CD14-positive monocyte (primary cell): ENCODE measurements at regions not wholly inside any gene's neighbourhood (a gene's known extent, or its start where the extent isn't known, plus 50 kb on each side); places are given as distances from the start of the nearest gene placed in this dataset.

Source experiments
- DNase-seq, 3 donors: peaks; one replicate each; pipeline ENCODE4 v3.0.0-alpha.2; 2011 to 2022
- H2AFZ ChIP-seq: 2 replicates; pipeline ENCODE4 v1.6.0; 2012; ENCODE audit warnings: mild to moderate bottlenecking, low read depth, low read length, inconsistent platforms; ENCODE audit not compliant: insufficient read depth, poor library complexity, severe bottlenecking
- H3K27ac ChIP-seq, 2 donors: 1 replicate in 1 of 2; 2 replicates in 1 of 2; pipeline ENCODE4 v1.5.1; 2012 to 2013; ENCODE audit warnings: low read length in 2 of 2, control low read depth in 1 of 2, inconsistent platforms in 1 of 2, low read depth in 1 of 2, mild to moderate bottlenecking in 1 of 2
- H3K27me3 ChIP-seq, 2 donors: one replicate each; pipeline versions ENCODE4 v1.6.0 to v1.6.1; 2011 to 2013; ENCODE audit warnings: low read length in 2 of 2; ENCODE audit not compliant: control insufficient read depth in 2 of 2, insufficient read depth in 2 of 2
- H3K36me3 ChIP-seq, 2 donors: replicated peaks in 1 of 2; 1 replicate in 1 of 2; 2 replicates in 1 of 2; pipeline versions ENCODE4 v1.5.1 to v1.6.1; 2012 to 2013; ENCODE audit warnings: low read length in 2 of 2, control low read depth in 1 of 2, inconsistent platforms in 1 of 2, mild to moderate bottlenecking in 1 of 2; ENCODE audit not compliant: insufficient read depth in 2 of 2, control insufficient read depth in 1 of 2
- H3K4me1 ChIP-seq, 2 donors: 1 replicate in 1 of 2; 2 replicates in 1 of 2; pipeline versions ENCODE4 v1.5.1 to v1.6.1; 2012 to 2013; ENCODE audit warnings: low read length in 2 of 2, control low read depth in 1 of 2, inconsistent platforms in 1 of 2, mild to moderate bottlenecking in 1 of 2, moderate library complexity in 1 of 2; ENCODE audit not compliant: insufficient read depth in 2 of 2, control insufficient read depth in 1 of 2
- H3K4me2 ChIP-seq: replicated peaks from 2 replicates; pipeline ENCODE3; 2012; ENCODE audit warnings: low read length, moderate library complexity, mild to moderate bottlenecking; ENCODE audit not compliant: poor library complexity, severe bottlenecking; ENCODE audit errors: extremely low read depth
- H3K4me3 ChIP-seq, 3 experiments: fragments of 200-600 bp in 1 of 3; sonication (generic) in 1 of 3; replicated peaks in 1 of 3; 1 replicate in 2 of 3; 2 replicates in 1 of 3; pipeline ENCODE4 v1.5.1; 2011 to 2013; ENCODE audit warnings: low read length in 3 of 3, mild to moderate bottlenecking in 3 of 3, control low read depth in 2 of 3, low read depth in 2 of 3, inconsistent platforms in 1 of 3, moderate library complexity in 1 of 3
- H3K79me2 ChIP-seq: 2 replicates; pipeline ENCODE4 v1.6.0; 2012; ENCODE audit warnings: mild to moderate bottlenecking, control low read depth, inconsistent platforms, low read length, moderate library complexity; ENCODE audit not compliant: insufficient read depth
- H3K9ac ChIP-seq: 2 replicates; pipeline ENCODE4 v1.6.0; 2017; ENCODE audit warnings: low read length, mild to moderate bottlenecking; ENCODE audit not compliant: insufficient read depth, poor library complexity, severe bottlenecking
- H3K9me3 ChIP-seq, 2 donors: replicated peaks in 1 of 2; 1 replicate in 1 of 2; 2 replicates in 1 of 2; pipeline versions ENCODE4 v1.5.1 to v1.6.1; 2012 to 2013; ENCODE audit warnings: low read length in 2 of 2, control low read depth in 1 of 2; ENCODE audit not compliant: control insufficient read depth in 1 of 2, insufficient read depth in 1 of 2
- H4K20me1 ChIP-seq: 2 replicates; pipeline ENCODE4 v1.6.0; 2012; ENCODE audit warnings: mild to moderate bottlenecking, low read length, control low read depth, moderate library complexity; ENCODE audit not compliant: insufficient read depth
- H3K27ac Mint-ChIP-seq, 7 donors: one replicate each; pipeline ENCODE4 v1.8.0; 2020; ENCODE audit warnings: mild to moderate bottlenecking in 7 of 7, mixed read lengths in 7 of 7, moderate library complexity in 6 of 7, inconsistent platforms in 2 of 7
- H3K27me3 Mint-ChIP-seq, 3 donors: one replicate each; pipeline ENCODE4 v1.8.0; 2021 to 2022; ENCODE audit warnings: low read depth in 3 of 3, mild to moderate bottlenecking in 3 of 3, mixed read lengths in 3 of 3, moderate library complexity in 3 of 3, inconsistent platforms in 1 of 3
- H3K36me3 Mint-ChIP-seq, 2 donors: one replicate each; pipeline ENCODE4 v1.8.0; 2020; ENCODE audit warnings: mixed read lengths in 2 of 2, inconsistent platforms in 1 of 2, mild to moderate bottlenecking in 1 of 2
- H3K4me1 Mint-ChIP-seq: one replicate; pipeline ENCODE4 v1.8.0; 2020; ENCODE audit warnings: mild to moderate bottlenecking, mixed read lengths
- H3K4me3 Mint-ChIP-seq, 2 donors: one replicate each; pipeline ENCODE4 v1.8.0; 2020; ENCODE audit warnings: mild to moderate bottlenecking in 2 of 2, mixed read lengths in 2 of 2, moderate library complexity in 1 of 2
- H3K9me3 Mint-ChIP-seq, 7 donors: one replicate each; pipeline ENCODE4 v1.8.0; 2020 to 2022; ENCODE audit warnings: mixed read lengths in 7 of 7, mild to moderate bottlenecking in 6 of 7, moderate library complexity in 6 of 7, inconsistent platforms in 2 of 7
- WGBS: methylation state at CpG from one replicate; pipeline ENCODE4 v1.1.5; 2013; ENCODE audit warnings: missing lambda C conversion rate; ENCODE audit not compliant: insufficient coverage; 5-methylcytosine and 5-hydroxymethylcytosine counted together
- intact Hi-C, 2 donors: fragments of 100-400 bp; cut with micrococcal nuclease; formaldehyde crosslinking; loops; one replicate each; pipeline versions ENCODE4 v1.15.0 to v1.15.1; 2023
- TF ChIP-seq, protein P1 (sequence below): fragments of 200-600 bp; IDR thresholded peaks from one replicate; pipeline ENCODE4 v1.8.0; 2022; ENCODE audit warnings: antibody characterized with exemption, mild to moderate bottlenecking

DNA sequence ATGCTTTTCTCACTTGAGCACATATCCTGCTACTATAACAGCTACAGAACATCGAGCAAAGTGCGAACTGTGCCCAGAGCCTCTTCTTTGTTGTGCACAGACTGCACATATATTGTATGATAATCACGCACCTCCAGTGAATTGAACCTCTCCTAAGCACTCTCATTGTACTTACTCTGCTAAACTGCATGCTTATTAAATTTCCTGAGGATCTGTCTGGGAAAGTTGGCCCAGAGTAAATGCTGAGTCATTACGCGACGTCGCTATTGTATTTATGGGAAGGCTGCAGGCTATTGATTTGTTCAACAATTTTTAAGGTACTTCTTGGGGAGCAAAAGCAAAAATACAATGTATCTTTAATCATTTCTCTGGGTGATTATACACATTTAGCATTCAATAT is 399.6 kb upstream of the DSEL start:
- Histone ChIP-seq H2AFZ (no peak overlapping the region), H3K4me1 (no peaks in the 10 kb centered on the region), H3K9ac (no peak overlapping the region), H4K20me1 (no peaks in the 10 kb centered on the region), H3K27ac (no peak overlapping the region), H3K9me3 (no peaks in the 10 kb centered on the region), H3K27me3 (no peaks in the 10 kb centered on the region), H3K4me2 (no peak overlapping the region), H3K79me2 (no peaks in the 10 kb centered on the region), H3K36me3 (no peaks in the 10 kb centered on the region), H3K4me3 (no peak overlapping the region)
- no peak overlapping the region for H3K4me3 Mint-ChIP-seq
- no peak overlapping the region for H3K27ac Mint-ChIP-seq
- 100% methylated on average over 2 of the region's 7 CpGs for WGBS
- H3K36me3 Mint-ChIP-seq = no peaks in the 10 kb centered on the region
- H3K27me3 Mint-ChIP-seq = peaks cover 0 to 2% (median 0%) of the 10 kb centered on the region in 3 donors
- H3K9me3 Mint-ChIP-seq = peaks cover 0 to 3% (median 2%) of the 10 kb centered on the region in 7 donors
- TF ChIP-seq, protein P1, sequence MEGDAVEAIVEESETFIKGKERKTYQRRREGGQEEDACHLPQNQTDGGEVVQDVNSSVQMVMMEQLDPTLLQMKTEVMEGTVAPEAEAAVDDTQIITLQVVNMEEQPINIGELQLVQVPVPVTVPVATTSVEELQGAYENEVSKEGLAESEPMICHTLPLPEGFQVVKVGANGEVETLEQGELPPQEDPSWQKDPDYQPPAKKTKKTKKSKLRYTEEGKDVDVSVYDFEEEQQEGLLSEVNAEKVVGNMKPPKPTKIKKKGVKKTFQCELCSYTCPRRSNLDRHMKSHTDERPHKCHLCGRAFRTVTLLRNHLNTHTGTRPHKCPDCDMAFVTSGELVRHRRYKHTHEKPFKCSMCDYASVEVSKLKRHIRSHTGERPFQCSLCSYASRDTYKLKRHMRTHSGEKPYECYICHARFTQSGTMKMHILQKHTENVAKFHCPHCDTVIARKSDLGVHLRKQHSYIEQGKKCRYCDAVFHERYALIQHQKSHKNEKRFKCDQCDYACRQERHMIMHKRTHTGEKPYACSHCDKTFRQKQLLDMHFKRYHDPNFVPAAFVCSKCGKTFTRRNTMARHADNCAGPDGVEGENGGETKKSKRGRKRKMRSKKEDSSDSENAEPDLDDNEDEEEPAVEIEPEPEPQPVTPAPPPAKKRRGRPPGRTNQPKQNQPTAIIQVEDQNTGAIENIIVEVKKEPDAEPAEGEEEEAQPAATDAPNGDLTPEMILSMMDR = no peak
- intact Hi-C loops = no loop called here
- DNase-seq = no peak
- no peaks in the 10 kb centered on the region for H3K4me1 Mint-ChIP-seq

DNA sequence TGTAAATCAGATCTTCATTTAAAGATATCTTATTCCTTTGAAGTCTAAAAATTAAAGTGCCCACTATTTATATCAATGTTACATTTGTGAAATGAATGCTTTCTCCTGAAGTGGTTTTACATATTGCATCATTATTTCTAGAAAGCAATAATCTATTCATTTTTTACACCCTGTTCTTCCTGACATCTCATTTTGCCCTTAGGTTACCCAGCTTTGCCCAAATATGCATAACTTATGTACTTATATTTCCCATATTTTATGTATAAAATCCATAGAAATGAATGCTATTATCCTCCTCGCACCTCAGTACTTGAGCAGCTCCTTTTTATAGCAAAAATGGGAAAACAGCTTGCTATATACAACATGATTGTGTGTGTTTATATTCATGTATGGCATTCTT is 396.5 kb upstream of the DSEL start:
- H3K9me3 Mint-ChIP-seq = peaks cover 0 to 3% (median 0%) of the 10 kb centered on the region in 7 donors
- no peak overlapping the region for H3K4me3 Mint-ChIP-seq
- intact Hi-C loops = no loop called here
- Histone ChIP-seq H4K20me1 (no peaks in the 10 kb centered on the region), H2AFZ (no peak overlapping the region), H3K4me1 (no peaks in the 10 kb centered on the region), H3K4me2 (no peak overlapping the region), H3K36me3 (no peaks in the 10 kb centered on the region), H3K9me3 (no peaks in the 10 kb centered on the region), H3K27me3 (no peaks in the 10 kb centered on the region), H3K4me3 (no peak overlapping the region), H3K79me2 (no peaks in the 10 kb centered on the region), H3K27ac (no peak overlapping the region), H3K9ac (no peak overlapping the region)
- DNase-seq = no peak
- no peaks in the 10 kb centered on the region for H3K27me3 Mint-ChIP-seq
- TF ChIP-seq, protein P1 = no peak
- H3K27ac Mint-ChIP-seq = no peak overlapping the region
- no CpG with 5 or more reads among the region's 1 CpG for WGBS
- H3K36me3 Mint-ChIP-seq = no peaks in the 10 kb centered on the region
- H3K4me1 Mint-ChIP-seq = no peaks in the 10 kb centered on the region
